Fibroblast of skin of right quadriceps (primary cell): ENCODE measurements at regions not wholly inside any gene's neighbourhood (a gene's known extent, or its start where the extent isn't known, plus 50 kb on each side); places are given as distances from the start of the nearest gene placed in this dataset.
A peak's percentile ranks its signal among the peaks of the same experiment; 100 is the strongest.

ENCODE experiments used
- DNase-seq: peaks from one replicate; pipeline ENCODE4 v3.0.0-alpha.2; 2013

DNA sequence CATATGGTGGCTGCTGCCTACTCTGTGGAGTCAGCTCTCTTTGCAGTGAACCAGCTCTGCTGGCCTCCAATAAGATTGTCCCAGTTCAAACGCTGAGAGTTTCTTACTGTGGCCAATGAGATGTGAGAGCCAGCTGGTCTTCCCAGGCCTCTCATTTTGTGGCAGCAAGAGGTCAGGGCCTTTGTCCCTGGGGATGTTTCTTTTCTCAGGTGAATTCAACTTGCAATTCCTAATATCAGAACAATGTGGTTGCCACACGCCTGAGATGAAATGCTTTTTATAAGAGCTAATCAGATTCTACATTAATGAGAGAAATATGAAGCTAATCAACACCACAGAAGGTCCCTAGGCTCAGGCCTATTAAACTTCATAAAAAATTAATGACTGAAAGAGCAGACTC is 660.1 kb upstream of the CAMK1G start:
- no peak for DNase-seq

DNA sequence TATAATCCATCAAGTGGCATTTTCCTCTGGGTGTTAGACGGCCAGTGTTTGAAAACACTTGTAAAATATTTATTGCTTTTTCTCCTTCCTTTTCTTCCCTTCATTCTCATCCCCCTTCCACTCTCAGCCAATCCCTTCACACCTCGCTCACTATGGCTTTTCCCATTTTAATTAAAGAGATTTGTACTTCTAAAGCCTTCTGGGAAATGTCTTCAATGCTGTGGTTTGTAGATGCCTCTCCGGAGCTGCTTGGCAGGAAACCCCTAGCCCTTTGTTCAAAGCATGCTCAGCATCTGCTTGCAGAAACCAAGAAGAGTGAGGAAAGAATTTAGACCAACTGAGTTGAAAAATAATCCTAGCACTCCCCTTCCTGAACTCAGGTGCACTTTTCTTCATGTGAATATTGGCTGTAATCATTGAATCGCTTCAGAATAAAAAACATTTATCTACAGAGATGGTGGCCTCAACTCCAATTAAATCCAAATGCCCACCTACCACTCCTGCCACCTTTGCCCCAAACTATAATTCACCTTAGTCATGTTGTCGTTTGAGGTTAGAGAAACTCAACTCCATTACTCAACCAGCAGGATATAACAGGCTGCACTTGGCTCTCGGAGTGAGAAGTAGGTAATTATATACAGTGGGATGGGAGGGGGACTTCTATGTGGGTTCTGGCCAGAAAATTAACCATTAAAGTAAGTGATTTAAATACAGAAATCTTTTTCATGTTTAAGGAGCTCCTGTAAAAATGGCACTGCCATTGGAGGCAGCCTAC is 659.4 kb upstream of the CAMK1G start:
- peak; percentile 31 for DNase-seq

GRCh38 chr1:208924928-208925327 is 658.6 kb upstream of the CAMK1G start:
- no peak for DNase-seq

GRCh38 chr1:208928349-208929010 is 655.0 kb upstream of the CAMK1G start:
- DNase-seq: no peak

GRCh38 chr1:208929575-208929974 is 653.9 kb upstream of the CAMK1G start:
- DNase-seq: peak; percentile 78

DNA sequence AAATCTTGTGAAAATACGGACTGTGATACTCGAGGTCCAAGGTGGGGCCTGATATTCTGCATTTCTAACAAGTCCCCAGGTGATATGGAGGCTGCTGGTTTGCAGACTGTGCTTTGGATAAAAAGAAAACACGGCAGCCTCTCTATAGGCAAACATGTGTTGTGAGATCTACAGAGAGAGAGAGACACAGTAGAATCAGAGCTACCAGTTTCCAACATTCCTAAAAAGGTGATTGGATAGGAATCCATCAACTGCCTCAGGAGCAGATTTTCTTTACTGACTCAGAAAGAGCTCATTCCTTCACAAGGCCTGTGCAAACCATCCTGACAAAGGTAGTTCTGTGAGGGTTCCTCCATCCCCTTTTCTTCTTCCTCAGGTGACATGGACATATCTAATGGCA is 651.6 kb upstream of the CAMK1G start:
- no peak for DNase-seq

DNA sequence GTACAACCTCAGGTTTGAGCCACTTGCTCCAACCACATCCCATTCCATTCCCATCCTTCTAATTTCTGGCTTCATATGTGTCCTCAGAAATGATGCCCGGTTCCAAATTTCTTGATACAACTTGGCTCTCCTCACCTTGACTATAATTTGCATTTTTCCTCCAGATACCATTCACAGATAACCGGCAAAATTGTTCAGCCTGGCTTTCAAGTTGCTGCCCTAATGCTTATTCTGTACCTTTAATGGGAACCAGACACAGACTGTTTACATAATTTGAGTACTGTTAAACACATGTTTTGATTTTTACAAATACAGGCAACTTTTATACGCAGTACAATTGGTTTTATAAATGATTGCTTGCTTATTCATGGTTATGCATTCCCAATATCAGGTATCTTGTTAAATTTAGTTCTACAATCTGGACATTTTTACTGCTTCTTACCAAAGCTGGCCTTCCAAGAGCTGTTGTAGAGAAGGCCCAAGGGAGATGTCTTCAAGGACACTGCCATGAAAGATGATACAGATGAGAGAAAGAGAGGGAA is 649.5 kb upstream of the CAMK1G start:
- DNase-seq: no peak

GRCh38 chr1:208934933-208935332 is 648.6 kb upstream of the CAMK1G start:
- DNase-seq: no peak

- no peak for DNase-seq
These were observed 647.9 kb upstream of the CAMK1G start for GRCh38 chr1:208935517-208936187.

GRCh38 chr1:208939537-208940085 is 643.9 kb upstream of the CAMK1G start:
- no peak for DNase-seq

- peak; percentile 41 for DNase-seq
These were observed 641.0 kb upstream of the CAMK1G start for GRCh38 chr1:208942394-208943130.

- DNase-seq: no peak
These were observed 640.2 kb upstream of the CAMK1G start for GRCh38 chr1:208943291-208943690.

DNA sequence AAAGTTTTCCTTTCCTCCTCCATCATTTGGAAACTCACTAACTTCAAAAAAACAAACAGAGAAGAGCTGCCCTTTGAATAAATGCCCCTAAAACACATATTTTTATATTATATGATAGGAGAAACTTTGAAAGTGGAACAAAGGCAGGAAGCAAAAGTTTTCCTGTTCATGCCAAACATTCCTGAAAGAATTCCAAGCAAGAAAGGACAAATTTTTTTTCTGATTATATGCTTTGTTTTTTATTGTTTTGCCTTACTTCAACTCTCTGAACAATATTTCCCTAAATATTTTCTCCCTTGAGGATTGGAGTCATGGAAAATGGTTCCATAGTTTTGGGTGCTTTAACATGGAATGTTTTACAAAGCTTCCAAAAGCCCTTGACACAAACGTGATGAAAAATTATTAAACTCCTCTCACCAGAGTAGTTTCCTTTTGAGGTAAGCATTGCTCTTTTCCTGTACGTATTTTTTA is 638.5 kb upstream of the CAMK1G start:
- no peak for DNase-seq

- DNase-seq: no peak
These were observed 633.3 kb upstream of the CAMK1G start for GRCh38 chr1:208950206-208950605.

DNA sequence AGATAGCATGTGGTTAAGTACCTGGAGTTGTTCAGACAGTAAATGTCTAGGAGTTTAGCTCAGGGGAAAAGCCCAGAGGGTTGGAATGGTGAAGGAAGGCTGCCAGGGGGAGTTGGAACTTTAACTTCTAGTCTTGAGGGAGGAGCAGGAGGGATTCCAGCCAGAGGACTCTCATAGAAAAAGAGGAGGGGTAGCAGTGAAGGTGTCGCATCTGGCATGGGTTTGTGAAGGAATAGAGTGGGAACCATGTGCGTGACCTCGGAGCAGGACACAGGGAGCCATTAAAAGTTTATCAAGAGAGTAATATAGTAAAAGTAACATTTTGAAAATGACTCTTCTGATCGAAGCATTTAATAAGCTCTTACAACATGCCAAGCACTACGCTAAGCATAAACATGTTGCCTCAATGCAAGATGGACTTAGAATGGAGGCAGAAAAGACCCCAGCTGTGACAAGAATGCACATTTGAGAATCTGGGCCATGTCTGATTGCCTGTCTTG is 632.4 kb upstream of the CAMK1G start:
- DNase-seq: no peak

DNA sequence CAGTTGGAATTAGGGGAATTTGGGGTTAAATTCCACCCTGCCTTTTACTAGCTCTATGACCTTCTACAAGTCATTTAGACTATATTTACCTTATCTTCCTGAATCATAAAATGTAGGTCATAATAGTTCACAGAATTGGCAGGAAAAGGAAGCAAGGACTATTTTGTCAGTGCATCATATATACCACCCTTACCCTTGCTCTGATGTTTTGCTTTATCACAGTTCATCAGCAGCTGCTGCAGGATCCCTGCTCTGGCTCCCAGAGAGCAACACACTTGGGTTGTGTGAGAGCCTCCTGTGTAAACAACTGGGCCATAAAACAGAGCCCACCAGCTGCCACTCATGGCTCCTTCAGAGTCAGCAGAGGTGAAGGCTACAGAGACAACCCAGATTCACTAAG is 631.6 kb upstream of the CAMK1G start:
- DNase-seq: no peak

DNA sequence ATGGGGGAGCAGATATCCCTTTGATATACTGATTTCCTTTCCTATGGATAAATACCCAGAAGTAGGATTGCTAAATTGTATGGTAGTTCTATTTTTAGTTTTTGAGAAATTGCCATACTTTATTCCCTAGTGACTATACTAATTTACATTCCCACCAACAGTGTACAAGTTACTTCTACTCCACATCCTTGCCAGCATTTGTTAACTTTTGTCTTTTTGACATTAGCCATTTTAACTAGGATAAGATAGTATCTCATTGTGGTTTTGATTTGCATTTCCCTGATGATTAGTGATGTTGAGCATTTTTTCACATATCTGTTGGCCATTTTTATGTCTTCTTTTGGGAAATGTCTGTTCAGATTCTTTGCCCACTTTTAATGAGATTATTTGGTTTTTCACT is 620.6 kb upstream of the CAMK1G start:
- peak; percentile 19 for DNase-seq

DNA sequence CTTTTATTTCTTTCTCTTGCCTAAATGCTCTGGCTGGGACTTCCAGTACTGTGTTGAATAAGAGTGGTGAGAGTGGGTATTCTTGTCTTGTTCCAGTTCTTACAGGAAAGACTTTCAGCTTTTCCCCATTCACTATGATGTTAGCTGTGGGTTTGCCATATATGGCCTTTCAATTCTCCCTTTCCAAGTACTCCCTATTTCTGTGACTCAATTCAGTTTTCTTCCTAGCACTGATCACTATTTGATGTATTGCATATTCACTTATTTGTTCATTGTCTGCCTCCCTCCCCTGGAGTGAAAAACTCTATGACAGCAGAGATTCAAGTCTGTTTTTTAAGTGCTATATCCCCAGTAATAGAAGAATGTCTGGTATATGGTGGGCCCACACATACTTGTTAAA is 618.2 kb upstream of the CAMK1G start:
- no peak for DNase-seq

- no peak for DNase-seq
These were observed 616.2 kb upstream of the CAMK1G start for GRCh38 chr1:208967334-208967733.

DNA sequence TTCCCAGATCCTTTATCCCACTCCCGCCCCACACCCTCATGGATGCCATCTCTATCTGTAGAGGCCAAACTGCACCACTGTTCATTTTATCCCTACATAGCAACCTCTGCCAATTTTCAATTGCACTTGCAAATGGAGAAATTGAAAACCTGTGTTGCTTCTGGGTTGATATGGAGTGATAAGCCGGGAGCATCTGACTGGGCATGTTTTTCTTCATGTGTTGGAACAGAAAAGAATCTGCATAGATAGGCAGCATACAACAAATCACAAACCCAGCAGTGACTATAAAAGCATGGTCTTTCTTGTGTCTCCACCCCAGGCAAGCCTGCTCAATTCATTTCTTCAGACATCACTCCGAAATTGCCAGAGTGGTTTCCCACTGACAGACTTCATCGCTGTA is 608.8 kb upstream of the CAMK1G start:
- no peak for DNase-seq

DNA sequence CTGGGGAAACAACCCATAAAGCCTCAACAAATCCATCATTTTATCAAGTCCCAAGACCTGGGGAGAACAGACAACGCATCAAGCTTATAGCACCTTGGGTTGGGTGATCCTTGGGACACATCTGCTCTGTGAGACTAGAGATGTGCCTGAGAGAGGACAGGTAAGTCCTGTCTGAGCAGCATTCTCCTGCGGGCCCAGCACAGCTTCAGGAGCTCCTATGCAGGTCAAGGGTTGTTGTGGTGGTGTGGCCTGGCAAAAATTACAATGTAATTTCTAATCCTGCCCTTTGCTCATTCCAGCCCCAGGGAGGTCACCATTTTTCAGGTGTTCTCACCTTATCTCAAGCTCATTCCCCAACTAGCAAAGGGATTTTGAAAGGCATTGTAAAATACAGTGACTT is 608.1 kb upstream of the CAMK1G start:
- DNase-seq: no peak

GRCh38 chr1:208977012-208977411 is 606.5 kb upstream of the CAMK1G start:
- DNase-seq: no peak
